HEK293T (cell line): ENCODE measurements at regions not wholly inside any gene's neighbourhood (a gene's known extent, or its start where the extent isn't known, plus 50 kb on each side); places are given as distances from the start of the nearest gene placed in this dataset.

Experiments
- CTBP1 ChIP-seq: fragments of 450-650 bp; IDR thresholded peaks from 2 replicates; pipeline ENCODE4 v1.6.1; 2016; ENCODE audit warnings: borderline replicate concordance
- FOXA1 ChIP-seq: fragments of 450-650 bp; IDR thresholded peaks from 2 replicates; pipeline ENCODE4 v1.6.1; 2016; ENCODE audit warnings: mild to moderate bottlenecking
- HDGF ChIP-seq: fragments of 450-650 bp; IDR thresholded peaks from 2 replicates; pipeline ENCODE4 v1.6.1; 2017; ENCODE audit warnings: antibody characterized with exemption, borderline replicate concordance
- L3MBTL2 ChIP-seq: fragments of 450-650 bp; conservative IDR thresholded peaks from 2 replicates; pipeline ENCODE4 v1.6.1; 2016; ENCODE audit warnings: mild to moderate bottlenecking

DNA sequence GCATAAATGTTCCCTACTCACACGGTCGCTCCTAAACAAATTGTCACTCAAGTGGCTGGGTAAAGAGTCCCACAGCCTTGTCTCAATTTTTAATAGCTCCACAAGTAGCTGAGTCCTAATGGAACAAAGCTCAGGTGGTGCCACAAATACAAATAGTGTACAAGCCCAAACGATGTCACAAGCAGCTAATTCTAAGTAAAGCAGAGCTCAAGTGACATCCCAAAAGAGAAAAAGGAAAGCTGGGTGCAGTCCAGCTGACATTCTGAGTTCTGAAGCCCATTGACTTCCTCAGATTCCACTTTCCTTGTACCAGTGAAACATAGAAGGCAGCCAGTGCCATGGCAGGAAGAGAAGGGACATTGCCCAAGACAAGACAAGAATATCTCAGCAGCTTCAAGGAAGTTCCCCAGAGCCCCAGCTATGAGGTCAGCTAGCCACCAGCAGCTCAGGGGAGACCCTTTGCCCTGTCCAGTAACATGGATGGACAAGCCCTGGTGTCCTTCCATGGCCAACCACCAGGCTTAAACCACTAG is 231.2 kb upstream of the SGCD start:
- TF ChIP-seq HDGF (no peak), CTBP1 (no peak), L3MBTL2 (no peak), FOXA1 (no peak)
